ENCODE measurements at regions not wholly inside any gene's neighbourhood (a gene's known extent, or its start where the extent isn't known, plus 50 kb on each side); places are given as distances from the start of the nearest gene placed in this dataset.

- TF ChIP-seq CTCF (IDR thresholded peaks at IDR 0.05): no peak
- TF ChIP-seq POLR2A (IDR thresholded peaks at IDR 0.05): no peak
- no peak for TF ChIP-seq POLR2AphosphoS5 (IDR thresholded peaks at IDR 0.05)
Observed at GRCh38 chr1:190649553-190649952, 171.9 kb upstream of the BRINP3 start.

Measured in upper lobe of left lung (tissue), 4 donors.